GM23338 (cell line): ENCODE measurements at regions not wholly inside any gene's neighbourhood (a gene's known extent, or its start where the extent isn't known, plus 50 kb on each side); places are given as distances from the start of the nearest gene placed in this dataset.

Experiments used
- ATAC-seq: fragments of 200-7000 bp; cut with Tn5 transposase; 3 replicates; pipeline ENCODE4 v1.9.1; 2020
- DNase-seq: peaks from one replicate; pipeline ENCODE4 v3.0.0-alpha.2; 2015; ENCODE audit warnings: low spot score
- H2AFZ ChIP-seq: fragments of 200-600 bp; sonication (generic); 2 replicates; pipeline ENCODE4 v1.8.0; 2016; ENCODE audit warnings: antibody characterized with exemption, mild to moderate bottlenecking, moderate library complexity
- H3F3A ChIP-seq: fragments of 200-600 bp; sonication (generic); replicated peaks from 2 replicates; pipeline ENCODE4 v1.8.0; 2017; ENCODE audit warnings: antibody characterized with exemption, mixed run types, low read depth
- H3K27ac ChIP-seq: fragments of 200-600 bp; sonication (generic); 2 replicates; pipeline ENCODE4 v1.6.1; 2016; ENCODE audit warnings: low read depth
- H3K27me3 ChIP-seq: fragments of 200-600 bp; sonication (generic); 2 replicates; pipeline ENCODE4 v1.8.0; 2016; ENCODE audit warnings: mild to moderate bottlenecking, mixed run types, moderate library complexity; ENCODE audit not compliant: insufficient read depth
- H3K36me3 ChIP-seq: fragments of 200-600 bp; sonication (generic); 2 replicates; pipeline ENCODE4 v1.8.0; 2016; ENCODE audit warnings: mild to moderate bottlenecking; ENCODE audit not compliant: insufficient read depth
- H3K4me1 ChIP-seq: fragments of 200-600 bp; sonication (generic); 2 replicates; pipeline ENCODE4 v1.8.0; 2016; ENCODE audit warnings: mild to moderate bottlenecking, moderate library complexity; ENCODE audit not compliant: insufficient read depth
- H3K4me2 ChIP-seq: fragments of 200-600 bp; sonication (generic); 2 replicates; pipeline ENCODE4 v1.7.1; 2017; ENCODE audit warnings: mixed run types
- H3K4me3 ChIP-seq: fragments of 200-600 bp; sonication (generic); 2 replicates; pipeline ENCODE4 v1.6.1; 2016; ENCODE audit warnings: mixed run types
- H3K79me2 ChIP-seq: fragments of 200-600 bp; sonication (generic); replicated peaks from 2 replicates; pipeline ENCODE4 v1.8.0; 2017; ENCODE audit warnings: mild to moderate bottlenecking; ENCODE audit not compliant: insufficient read depth
- H3K9me2 ChIP-seq: fragments of 200-600 bp; sonication (generic); 2 replicates; pipeline ENCODE4 v1.8.0; 2017; ENCODE audit not compliant: insufficient read depth
- H4K20me1 ChIP-seq: fragments of 200-600 bp; sonication (generic); replicated peaks from 2 replicates; pipeline ENCODE4 v1.8.0; 2017; ENCODE audit warnings: mild to moderate bottlenecking; ENCODE audit not compliant: insufficient read depth
- H3K27ac Mint-ChIP-seq: 2 replicates; pipeline ENCODE4 v1.8.0; 2020; ENCODE audit warnings: inconsistent platforms, mild to moderate bottlenecking, moderate library complexity, mixed read lengths
- H3K27me3 Mint-ChIP-seq: 3 replicates; pipeline ENCODE4 v1.8.0; 2022; ENCODE audit warnings: low read depth, mild to moderate bottlenecking, moderate library complexity, mixed read lengths, inconsistent platforms; ENCODE audit not compliant: insufficient read depth, poor library complexity
- H3K36me3 Mint-ChIP-seq: 3 replicates; pipeline ENCODE4 v1.8.0; 2021; ENCODE audit warnings: low read depth, mild to moderate bottlenecking, inconsistent platforms, moderate library complexity, mixed read lengths
- H3K4me1 Mint-ChIP-seq: 3 replicates; pipeline ENCODE4 v1.8.0; 2020; ENCODE audit warnings: mild to moderate bottlenecking, inconsistent platforms, mixed read lengths
- H3K4me3 Mint-ChIP-seq: 3 replicates; pipeline ENCODE4 v1.8.0; 2021; ENCODE audit warnings: moderate library complexity, mild to moderate bottlenecking, inconsistent platforms, mixed read lengths
- H3K9me3 Mint-ChIP-seq: 3 replicates; pipeline ENCODE4 v1.8.0; 2020; ENCODE audit warnings: moderate library complexity, mild to moderate bottlenecking, inconsistent platforms, mixed read lengths
- CREB1 ChIP-seq: fragments of 250-450 bp; sonication (Bioruptor Pico); IDR thresholded peaks from 2 replicates; pipeline ENCODE4 v1.5.0; 2020; ENCODE audit warnings: low read depth, mild to moderate bottlenecking, moderate library complexity
- CTCF ChIP-seq, 2 experiments: fragments of 200-600 bp in 1 of 2; sonication (generic) in 1 of 2; conservative IDR thresholded peaks; 2 replicates each; pipeline versions ENCODE4 v1.5.1 to v1.6.1; 2016 to 2017; ENCODE audit warnings: antibody characterized with exemption in 2 of 2, low read depth in 2 of 2, mild to moderate bottlenecking in 2 of 2, moderate library complexity in 1 of 2
- EZH2 ChIP-seq: fragments of 200-600 bp; sonication (generic); IDR thresholded peaks from one replicate; pipeline ENCODE4 v1.8.0; 2017; ENCODE audit warnings: antibody characterized with exemption, mild to moderate bottlenecking, low read depth; ENCODE audit not compliant: unreplicated experiment
- JUNB ChIP-seq: IDR thresholded peaks from one replicate; pipeline ENCODE4 v1.6.1; 2016; ENCODE audit warnings: antibody characterized with exemption; ENCODE audit not compliant: unreplicated experiment
- NANOG ChIP-seq: IDR thresholded peaks from 2 replicates; pipeline ENCODE4 v1.6.1; 2016; ENCODE audit warnings: antibody characterized with exemption, borderline replicate concordance
- REST ChIP-seq: IDR thresholded peaks from one replicate; pipeline ENCODE4 v1.6.1; 2018; ENCODE audit warnings: antibody characterized with exemption; ENCODE audit not compliant: unreplicated experiment
- TF ChIP-seq, protein P1 (sequence below): IDR thresholded peaks from 2 replicates; pipeline ENCODE4 v1.6.1; 2016; ENCODE audit warnings: antibody characterized with exemption
- TF ChIP-seq, protein P2 (sequence below): fragments of 250-450 bp; sonication (Bioruptor Pico); IDR thresholded peaks from 2 replicates; pipeline ENCODE4 v1.5.0; 2020; ENCODE audit warnings: mild to moderate bottlenecking, moderate library complexity

GRCh38 chr10:20634839-20635238 is 262.3 kb downstream of the NEBL start (continued):
- no peak for TF ChIP-seq REST

DNA sequence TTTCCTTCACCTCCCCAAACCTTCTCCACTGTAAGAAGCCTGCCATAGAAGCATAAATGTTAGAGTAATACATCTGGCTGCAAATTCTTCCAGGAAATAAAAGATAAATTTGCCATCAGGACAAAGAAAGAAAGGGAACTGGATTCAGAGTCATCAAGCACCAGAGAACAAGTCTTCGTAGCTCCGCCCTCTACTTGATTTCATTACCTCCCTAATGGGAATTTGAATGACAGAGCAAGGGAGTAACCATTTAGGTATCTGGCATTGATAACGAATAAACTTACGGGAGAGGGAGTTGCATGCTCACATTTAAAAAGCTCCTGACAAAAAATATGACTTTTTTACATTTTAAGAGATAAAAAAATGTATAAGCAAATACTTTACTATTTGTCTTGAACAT is 263.4 kb downstream of the NEBL start:
- no peak overlapping the region for H3K4me3 Mint-ChIP-seq
- H3K27ac Mint-ChIP-seq, result peak overlapping the region; percentile 53
- no peak; the same call in 2 of the 3 replicates for ATAC-seq
- Histone ChIP-seq H2AFZ (peak overlapping the region; percentile 83), H3K36me3 (no peaks in the 10 kb centered on the region), H3K79me2 (no peaks in the 10 kb centered on the region), H3K9me2 (peaks cover 23% of the 10 kb centered on the region), H3K27ac (no peak overlapping the region), H3K27me3 (no peaks in the 10 kb centered on the region), H3F3A (no peaks in the 10 kb centered on the region), H4K20me1 (no peaks in the 10 kb centered on the region), H3K4me1 (peaks cover 24% of the 10 kb centered on the region), H3K4me3 (no peak overlapping the region), H3K4me2 (no peak overlapping the region)
- no peaks in the 10 kb centered on the region for H3K9me3 Mint-ChIP-seq
- peaks cover 2% of the 10 kb centered on the region for H3K27me3 Mint-ChIP-seq
- H3K36me3 Mint-ChIP-seq, result no peaks in the 10 kb centered on the region; the same call in 2 of the 3 replicates
- peak; percentile 34 for DNase-seq
- H3K4me1 Mint-ChIP-seq, result peaks cover 7% of the 10 kb centered on the region; the same call in 2 of the 3 replicates
- TF ChIP-seq CTCF (conservative IDR thresholded peaks at IDR 0.05; ENCODE audit: low read depth in 2 of 2) (no peak), EZH2 (no peak), NANOG (no peak), JUNB (no peak), REST (no peak), CREB1 (CRISPR knock-in tag) (no peak)
- TF ChIP-seq, protein P1, sequence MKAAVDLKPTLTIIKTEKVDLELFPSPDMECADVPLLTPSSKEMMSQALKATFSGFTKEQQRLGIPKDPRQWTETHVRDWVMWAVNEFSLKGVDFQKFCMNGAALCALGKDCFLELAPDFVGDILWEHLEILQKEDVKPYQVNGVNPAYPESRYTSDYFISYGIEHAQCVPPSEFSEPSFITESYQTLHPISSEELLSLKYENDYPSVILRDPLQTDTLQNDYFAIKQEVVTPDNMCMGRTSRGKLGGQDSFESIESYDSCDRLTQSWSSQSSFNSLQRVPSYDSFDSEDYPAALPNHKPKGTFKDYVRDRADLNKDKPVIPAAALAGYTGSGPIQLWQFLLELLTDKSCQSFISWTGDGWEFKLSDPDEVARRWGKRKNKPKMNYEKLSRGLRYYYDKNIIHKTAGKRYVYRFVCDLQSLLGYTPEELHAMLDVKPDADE, result no peak
- TF ChIP-seq, protein P2, sequence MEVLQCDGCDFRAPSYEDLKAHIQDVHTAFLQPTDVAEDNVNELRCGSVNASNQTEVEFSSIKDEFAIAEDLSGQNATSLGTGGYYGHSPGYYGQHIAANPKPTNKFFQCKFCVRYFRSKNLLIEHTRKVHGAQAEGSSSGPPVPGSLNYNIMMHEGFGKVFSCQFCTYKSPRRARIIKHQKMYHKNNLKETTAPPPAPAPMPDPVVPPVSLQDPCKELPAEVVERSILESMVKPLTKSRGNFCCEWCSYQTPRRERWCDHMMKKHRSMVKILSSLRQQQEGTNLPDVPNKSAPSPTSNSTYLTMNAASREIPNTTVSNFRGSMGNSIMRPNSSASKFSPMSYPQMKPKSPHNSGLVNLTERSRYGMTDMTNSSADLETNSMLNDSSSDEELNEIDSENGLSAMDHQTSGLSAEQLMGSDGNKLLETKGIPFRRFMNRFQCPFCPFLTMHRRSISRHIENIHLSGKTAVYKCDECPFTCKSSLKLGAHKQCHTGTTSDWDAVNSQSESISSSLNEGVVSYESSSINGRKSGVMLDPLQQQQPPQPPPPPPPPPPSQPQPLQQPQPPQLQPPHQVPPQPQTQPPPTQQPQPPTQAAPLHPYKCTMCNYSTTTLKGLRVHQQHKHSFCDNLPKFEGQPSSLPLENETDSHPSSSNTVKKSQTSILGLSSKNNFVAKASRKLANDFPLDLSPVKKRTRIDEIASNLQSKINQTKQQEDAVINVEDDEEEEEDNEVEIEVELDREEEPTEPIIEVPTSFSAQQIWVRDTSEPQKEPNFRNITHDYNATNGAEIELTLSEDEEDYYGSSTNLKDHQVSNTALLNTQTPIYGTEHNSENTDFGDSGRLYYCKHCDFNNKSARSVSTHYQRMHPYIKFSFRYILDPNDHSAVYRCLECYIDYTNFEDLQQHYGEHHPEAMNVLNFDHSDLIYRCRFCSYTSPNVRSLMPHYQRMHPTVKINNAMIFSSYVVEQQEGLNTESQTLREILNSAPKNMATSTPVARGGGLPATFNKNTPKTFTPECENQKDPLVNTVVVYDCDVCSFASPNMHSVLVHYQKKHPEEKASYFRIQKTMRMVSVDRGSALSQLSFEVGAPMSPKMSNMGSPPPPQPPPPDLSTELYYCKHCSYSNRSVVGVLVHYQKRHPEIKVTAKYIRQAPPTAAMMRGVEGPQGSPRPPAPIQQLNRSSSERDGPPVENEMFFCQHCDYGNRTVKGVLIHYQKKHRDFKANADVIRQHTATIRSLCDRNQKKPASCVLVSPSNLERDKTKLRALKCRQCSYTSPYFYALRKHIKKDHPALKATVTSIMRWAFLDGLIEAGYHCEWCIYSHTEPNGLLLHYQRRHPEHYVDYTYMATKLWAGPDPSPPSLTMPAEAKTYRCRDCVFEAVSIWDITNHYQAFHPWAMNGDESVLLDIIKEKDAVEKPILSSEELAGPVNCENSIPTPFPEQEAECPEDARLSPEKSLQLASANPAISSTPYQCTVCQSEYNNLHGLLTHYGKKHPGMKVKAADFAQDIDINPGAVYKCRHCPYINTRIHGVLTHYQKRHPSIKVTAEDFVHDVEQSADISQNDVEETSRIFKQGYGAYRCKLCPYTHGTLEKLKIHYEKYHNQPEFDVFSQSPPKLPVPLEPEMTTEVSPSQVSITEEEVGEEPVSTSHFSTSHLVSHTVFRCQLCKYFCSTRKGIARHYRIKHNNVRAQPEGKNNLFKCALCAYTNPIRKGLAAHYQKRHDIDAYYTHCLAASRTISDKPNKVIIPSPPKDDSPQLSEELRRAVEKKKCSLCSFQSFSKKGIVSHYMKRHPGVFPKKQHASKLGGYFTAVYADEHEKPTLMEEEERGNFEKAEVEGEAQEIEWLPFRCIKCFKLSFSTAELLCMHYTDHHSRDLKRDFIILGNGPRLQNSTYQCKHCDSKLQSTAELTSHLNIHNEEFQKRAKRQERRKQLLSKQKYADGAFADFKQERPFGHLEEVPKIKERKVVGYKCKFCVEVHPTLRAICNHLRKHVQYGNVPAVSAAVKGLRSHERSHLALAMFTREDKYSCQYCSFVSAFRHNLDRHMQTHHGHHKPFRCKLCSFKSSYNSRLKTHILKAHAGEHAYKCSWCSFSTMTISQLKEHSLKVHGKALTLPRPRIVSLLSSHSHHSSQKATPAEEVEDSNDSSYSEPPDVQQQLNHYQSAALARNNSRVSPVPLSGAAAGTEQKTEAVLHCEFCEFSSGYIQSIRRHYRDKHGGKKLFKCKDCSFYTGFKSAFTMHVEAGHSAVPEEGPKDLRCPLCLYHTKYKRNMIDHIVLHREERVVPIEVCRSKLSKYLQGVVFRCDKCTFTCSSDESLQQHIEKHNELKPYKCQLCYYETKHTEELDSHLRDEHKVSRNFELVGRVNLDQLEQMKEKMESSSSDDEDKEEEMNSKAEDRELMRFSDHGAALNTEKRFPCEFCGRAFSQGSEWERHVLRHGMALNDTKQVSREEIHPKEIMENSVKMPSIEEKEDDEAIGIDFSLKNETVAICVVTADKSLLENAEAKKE (CRISPR knock-in tag), result no peak
